GM21528 (cell line): ENCODE measurements at regions not wholly inside any gene's neighbourhood (a gene's known extent, or its start where the extent isn't known, plus 50 kb on each side); places are given as distances from the start of the nearest gene placed in this dataset.

Experiments used
- ATAC-seq: cut with Tn5 transposase; IDR thresholded peaks from one replicate; pipeline ENCODE4 v1.9.1; 2021; ENCODE audit warnings: mild to moderate bottlenecking, moderate library complexity; ENCODE audit not compliant: unreplicated experiment, low FRiP score

DNA sequence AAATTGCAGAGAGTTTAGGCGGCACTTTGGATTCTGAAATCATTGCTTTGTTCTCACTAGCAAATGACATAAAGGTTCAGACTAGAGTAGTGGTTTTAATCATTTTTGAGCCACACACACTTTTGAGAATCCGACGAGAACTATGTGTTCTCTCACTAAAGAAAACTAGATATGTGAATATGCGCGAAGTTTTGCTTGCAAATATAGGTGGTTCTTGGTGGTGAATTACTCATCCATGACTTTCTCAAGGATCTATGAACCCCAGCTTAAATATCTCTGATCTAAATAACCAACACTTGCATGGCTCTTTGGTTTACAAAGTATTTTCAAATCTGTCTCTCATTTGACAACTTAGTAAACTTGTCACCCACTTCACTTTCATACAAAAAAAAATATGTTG, 54.8 kb downstream of the NOG start:
- ATAC-seq: no peak

DNA sequence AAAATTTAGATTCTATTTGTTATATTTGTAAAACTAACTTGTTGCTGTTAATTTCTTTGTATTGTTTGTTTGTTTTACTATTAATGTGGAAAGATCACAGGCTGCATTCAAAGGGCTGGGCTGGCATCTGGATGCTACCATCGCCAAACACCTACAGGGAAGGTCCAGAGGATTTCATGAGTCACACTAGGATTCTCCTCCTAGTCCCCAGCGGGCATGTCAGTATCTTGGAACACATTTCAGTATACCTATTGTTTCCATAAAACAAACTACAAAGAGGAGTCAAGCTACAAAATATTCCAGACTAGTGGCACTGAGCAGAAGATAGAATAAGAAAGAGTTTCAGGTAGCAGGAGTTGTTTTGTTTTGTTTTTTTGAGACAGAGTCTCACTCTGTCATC, 55.3 kb downstream of the NOG start:
- no peak for ATAC-seq

DNA sequence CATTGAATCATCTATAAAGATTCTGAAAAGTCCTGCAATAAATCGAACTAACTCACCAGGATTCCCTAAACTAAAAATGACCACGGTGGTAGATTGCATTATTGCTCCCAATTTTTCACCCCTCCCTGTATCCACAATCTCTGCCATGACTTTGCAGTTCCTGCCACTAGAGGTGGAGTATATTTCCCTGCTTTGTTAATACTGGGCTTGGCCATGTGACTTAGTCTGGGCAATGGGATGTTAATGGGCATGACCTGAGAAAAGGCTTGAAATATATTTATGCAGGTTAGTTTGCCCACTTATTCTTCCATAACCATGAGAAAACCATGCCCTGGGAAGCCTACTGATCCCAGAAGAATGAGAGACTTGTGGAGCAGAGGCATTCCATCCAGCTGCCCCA, 59.1 kb downstream of the NOG start:
- ATAC-seq: no peak

- peak; percentile 89 for ATAC-seq
Measured at GRCh38 chr17:56653877-56654276, 60.4 kb downstream of the NOG start.

DNA sequence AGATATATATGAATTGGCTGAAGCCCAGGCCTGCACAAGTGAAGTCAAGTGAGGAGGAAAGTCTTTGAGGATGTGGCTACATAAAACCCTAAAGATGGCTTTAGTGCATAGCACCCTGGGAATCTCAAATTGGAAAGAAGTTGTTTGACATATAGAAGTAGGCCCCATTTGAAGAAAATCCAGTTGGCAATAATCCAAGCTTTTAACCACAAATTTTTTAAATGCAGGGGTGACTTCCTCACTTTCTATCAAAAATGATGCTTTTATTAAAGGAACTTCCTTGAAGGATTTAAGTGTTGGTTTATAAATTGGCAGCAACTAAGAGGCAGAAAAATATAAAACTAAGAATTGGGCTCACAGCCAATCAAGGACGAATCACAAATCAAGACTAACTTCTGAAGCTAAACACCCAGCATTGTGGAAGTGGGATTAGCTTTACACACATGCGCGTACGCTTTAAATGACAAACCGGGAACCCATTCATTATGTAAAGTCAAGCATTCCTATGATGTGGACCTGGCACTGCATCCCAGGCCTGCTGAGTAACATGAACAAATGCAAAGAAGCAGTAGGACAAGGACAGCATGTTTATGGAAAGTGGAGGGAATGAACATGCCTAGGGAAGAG, 63.3 kb downstream of the NOG start:
- ATAC-seq: no peak

GRCh38 chr17:56658648-56659047, 65.1 kb downstream of the NOG start:
- ATAC-seq: no peak

DNA sequence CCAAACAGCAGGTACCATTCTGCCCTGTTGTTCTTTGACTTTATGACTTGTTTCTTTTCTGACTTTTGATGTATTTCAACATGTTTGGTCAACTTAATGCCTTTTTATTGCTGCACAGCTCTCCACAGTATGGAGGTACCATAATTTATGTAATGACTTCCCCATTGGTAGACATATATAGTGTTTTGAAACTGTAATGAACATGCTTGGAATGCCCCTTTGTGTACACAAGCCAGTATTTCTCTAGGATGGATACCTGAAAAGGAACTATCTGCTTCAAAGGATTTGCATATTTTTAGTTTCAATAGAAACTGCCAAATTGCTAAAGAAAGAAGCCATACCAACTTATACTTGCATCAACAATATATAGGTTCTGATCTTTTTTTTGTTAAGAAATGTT, 66.1 kb downstream of the NOG start:
- no peak for ATAC-seq

GRCh38 chr17:56661906-56662305, 68.4 kb downstream of the NOG start:
- ATAC-seq: no peak

GRCh38 chr17:56665864-56666263, 72.4 kb downstream of the NOG start:
- ATAC-seq: no peak

- no peak for ATAC-seq
Measured at GRCh38 chr17:56667925-56668458, 74.5 kb downstream of the NOG start.

DNA sequence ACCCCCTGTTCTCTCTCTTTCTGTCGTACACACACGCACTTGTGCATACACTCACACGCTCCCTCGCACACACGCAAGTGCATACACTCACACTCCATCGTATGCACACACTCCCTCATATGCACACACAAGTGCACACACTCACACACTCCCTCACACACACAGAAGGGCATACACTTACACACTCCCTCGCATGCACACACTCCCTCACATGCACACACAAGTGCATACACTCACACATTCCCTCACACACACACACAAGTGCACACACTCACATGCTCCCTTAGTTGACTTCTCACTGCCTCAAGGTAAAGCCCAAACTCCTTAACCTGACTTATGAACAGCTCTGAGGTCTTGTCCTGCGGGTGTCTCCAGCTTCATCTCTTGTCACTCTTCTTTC, 78.7 kb downstream of the NOG start:
- no peak for ATAC-seq

- no peak for ATAC-seq
Measured at GRCh38 chr17:56674401-56674925, 81.0 kb downstream of the NOG start.

DNA sequence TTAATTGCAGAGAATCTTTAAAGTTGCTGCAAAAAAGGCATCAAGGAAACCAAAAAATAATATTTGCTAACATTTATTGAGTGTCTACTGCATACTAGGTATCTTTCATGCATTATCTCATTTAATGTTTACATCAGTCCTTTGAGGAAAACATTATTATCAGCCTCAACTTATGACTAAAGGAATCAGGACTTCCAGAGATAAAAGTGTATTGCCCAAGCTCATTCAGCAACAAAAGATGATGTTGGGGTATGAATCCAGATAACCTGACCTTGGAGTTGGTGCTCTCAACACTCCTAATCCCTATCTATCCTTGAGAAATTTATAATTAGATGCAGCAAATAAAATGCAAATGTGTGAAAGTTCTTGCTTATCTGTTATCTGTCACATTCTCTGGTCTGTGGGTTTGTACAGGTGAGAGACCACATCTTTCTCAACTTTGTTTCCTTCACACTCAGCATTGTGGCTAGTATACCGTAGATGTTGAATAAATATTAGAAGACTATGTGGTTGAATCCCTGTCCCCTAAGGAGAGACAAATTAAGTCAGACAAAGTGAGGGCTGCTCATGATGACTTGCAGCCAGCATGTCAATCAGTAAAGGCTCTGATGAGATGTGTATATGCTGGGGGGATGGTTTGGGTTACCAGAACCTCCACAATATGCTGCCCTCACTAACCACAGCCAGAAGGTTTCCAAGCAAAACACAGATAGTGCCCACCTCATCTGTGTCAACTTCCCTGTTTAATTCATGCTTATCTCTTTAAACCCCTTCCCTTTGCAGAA, 82.6 kb downstream of the NOG start:
- no peak for ATAC-seq

GRCh38 chr17:56676810-56677209, 83.3 kb downstream of the NOG start:
- ATAC-seq: no peak

GRCh38 chr17:56678249-56679114, 85.0 kb downstream of the NOG start:
- no peak for ATAC-seq

DNA sequence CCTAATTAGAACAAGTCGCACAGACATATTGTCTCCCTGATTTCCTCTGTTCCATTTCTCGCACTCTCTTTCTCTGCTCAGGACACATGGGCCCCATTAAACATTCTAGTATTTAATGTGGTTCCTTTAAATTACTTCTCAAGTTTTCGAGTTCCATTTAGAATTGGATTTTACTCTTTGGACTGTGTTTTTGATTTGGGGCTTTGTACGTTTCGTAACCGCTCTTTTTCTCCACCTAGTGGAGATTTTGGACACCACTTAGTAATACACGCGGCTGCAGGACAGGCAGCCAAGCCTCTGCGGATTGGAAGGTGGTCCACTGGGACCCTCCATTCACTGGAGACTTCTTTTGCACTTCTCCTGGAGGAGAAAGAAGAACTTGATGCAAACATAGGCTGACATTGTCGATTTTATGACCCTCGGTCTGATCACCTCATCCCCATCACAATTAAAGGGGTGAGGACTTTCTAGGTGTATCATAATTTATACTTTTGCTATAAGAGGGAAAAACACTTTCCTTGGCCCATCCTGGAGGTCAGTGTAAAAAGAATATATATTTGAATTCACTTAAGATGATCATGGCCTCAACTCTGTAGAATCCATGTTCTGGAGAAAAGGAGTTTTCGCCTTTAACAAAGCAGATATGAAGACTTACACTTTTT, 85.7 kb downstream of the NOG start:
- no peak for ATAC-seq

GRCh38 chr17:56679777-56680422, 86.4 kb downstream of the NOG start:
- no peak for ATAC-seq

- no peak for ATAC-seq
Measured at GRCh38 chr17:56680676-56681075, 87.2 kb downstream of the NOG start.

- ATAC-seq: no peak
Measured at GRCh38 chr17:56681561-56682266, 88.2 kb downstream of the NOG start.
